B cell (primary cell): ENCODE measurements at regions not wholly inside any gene's neighbourhood (a gene's known extent, or its start where the extent isn't known, plus 50 kb on each side); places are given as distances from the start of the nearest gene placed in this dataset.

Source experiments
- ATAC-seq: fragments of 200-7000 bp; cut with Tn5 transposase; one replicate; pipeline ENCODE4 v1.10.0; 2021; ENCODE audit warnings: low read depth, mild to moderate bottlenecking, moderate number of reproducible peaks, moderate library complexity
- CTCF ChIA-PET: fragments of 350-600 bp; sonication (Branson Sonifier 250); formaldehyde crosslinking; loops from one replicate; lab custom pipeline; 2021; ENCODE audit warnings: antibody characterized with exemption, inconsistent platforms; lab: Charles Lee
- POLR2A ChIA-PET: fragments of 350-600 bp; sonication (Branson Sonifier 250); formaldehyde crosslinking; loops from one replicate; lab custom pipeline; 2021; ENCODE audit warnings: antibody characterized with exemption; lab: Charles Lee
- DNase-seq: peaks from one replicate; pipeline ENCODE4 v3.0.0; 2013
- H2AFZ ChIP-seq: 2 replicates; pipeline ENCODE4 v1.6.1; 2012; ENCODE audit warnings: mild to moderate bottlenecking, low read depth, low read length; ENCODE audit not compliant: insufficient read depth, poor library complexity, severe bottlenecking
- H3K27ac ChIP-seq, 2 donors: 1 replicate in 1 of 2; 2 replicates in 1 of 2; pipeline ENCODE4 v1.5.1; 2012 to 2013; ENCODE audit warnings: low read length in 2 of 2, mild to moderate bottlenecking in 2 of 2, moderate library complexity in 1 of 2
- H3K27me3 ChIP-seq, 4 experiments: fragments of 200-600 bp in 1 of 4; sonication (generic) in 1 of 4; replicated peaks in 1 of 4; 1 replicate in 2 of 4; 2 replicates in 2 of 4; pipeline versions ENCODE4 v1.6.1 to v1.7.0; 2013 to 2016; ENCODE audit warnings: low read length in 3 of 4, mild to moderate bottlenecking in 2 of 4, mixed read lengths in 1 of 4, moderate library complexity in 1 of 4; ENCODE audit not compliant: insufficient read depth in 4 of 4, control insufficient read depth in 3 of 4; ENCODE audit errors: control extremely low read depth in 1 of 4
- H3K36me3 ChIP-seq, 2 experiments: replicated peaks in 1 of 2; 1 replicate in 1 of 2; 2 replicates in 1 of 2; pipeline versions ENCODE4 v1.6.1 to v1.7.1; 2013; ENCODE audit warnings: low read length in 1 of 2; ENCODE audit not compliant: insufficient read depth in 2 of 2, control insufficient read depth in 1 of 2; ENCODE audit errors: control extremely low read depth in 1 of 2, extremely low read depth in 1 of 2
- H3K4me1 ChIP-seq, 2 donors: fragments of 200-600 bp in 1 of 2; sonication (generic) in 1 of 2; 1 replicate in 1 of 2; 2 replicates in 1 of 2; pipeline versions ENCODE4 v1.5.1 to v1.6.1; 2013 to 2017; ENCODE audit warnings: low read length in 2 of 2; ENCODE audit not compliant: control insufficient read depth in 2 of 2, insufficient read depth in 2 of 2
- H3K4me2 ChIP-seq: replicated peaks from 2 replicates; pipeline ENCODE3; 2012; ENCODE audit warnings: mild to moderate bottlenecking, low read depth, low read length; ENCODE audit not compliant: poor library complexity, severe bottlenecking
- H3K4me3 ChIP-seq, 5 experiments: fragments of 200-600 bp in 1 of 5; sonication (generic) in 1 of 5; 1 replicate in 3 of 5; 2 replicates in 2 of 5; pipeline versions ENCODE4 v1.5.1 to v1.7.0; 2011 to 2016; ENCODE audit warnings: low read length in 4 of 5, mild to moderate bottlenecking in 4 of 5, low read depth in 2 of 5, control low read depth in 1 of 5, moderate library complexity in 1 of 5; ENCODE audit not compliant: insufficient read depth in 1 of 5; ENCODE audit errors: control extremely low read depth in 1 of 5, extremely low read depth in 1 of 5
- H3K79me2 ChIP-seq: fragments of 200-600 bp; sonication (generic); one replicate; pipeline ENCODE4 v1.6.0; 2016; ENCODE audit warnings: low read length; ENCODE audit not compliant: control insufficient read depth, insufficient read depth
- H3K9ac ChIP-seq: fragments of 200-600 bp; sonication (generic); 2 replicates; pipeline ENCODE4 v1.6.1; 2017; ENCODE audit warnings: mild to moderate bottlenecking, low read length, moderate library complexity
- H3K9me3 ChIP-seq, 3 donors: one replicate each; pipeline versions ENCODE4 v1.6.1 to v1.7.1; 2013; ENCODE audit warnings: low read length in 2 of 3; ENCODE audit not compliant: control insufficient read depth in 2 of 3, insufficient read depth in 1 of 3; ENCODE audit errors: control extremely low read depth in 1 of 3
- H4K20me1 ChIP-seq: 2 replicates; pipeline ENCODE4 v1.6.0; 2012; ENCODE audit warnings: mild to moderate bottlenecking, low read length; ENCODE audit not compliant: insufficient read depth, control insufficient read depth, poor library complexity, severe bottlenecking
- H3K27ac Mint-ChIP-seq: one replicate; pipeline ENCODE4 v1.8.0; 2021; ENCODE audit warnings: mixed read lengths
- H3K27me3 Mint-ChIP-seq: one replicate; pipeline ENCODE4 v1.8.0; 2021; ENCODE audit warnings: mixed read lengths
- H3K4me1 Mint-ChIP-seq: one replicate; pipeline ENCODE4 v1.8.0; 2021; ENCODE audit warnings: mixed read lengths
- H3K4me3 Mint-ChIP-seq: one replicate; pipeline ENCODE4 v1.8.0; 2021; ENCODE audit warnings: mixed read lengths
- H3K9me3 Mint-ChIP-seq: one replicate; pipeline ENCODE4 v1.8.0; 2022; ENCODE audit warnings: mixed read lengths; ENCODE audit not compliant: insufficient read depth
- EZH2 ChIP-seq: IDR thresholded peaks from 2 replicates; pipeline ENCODE4 v1.6.1; 2012; ENCODE audit warnings: borderline replicate concordance, low read depth, mild to moderate bottlenecking, moderate library complexity, low read length; ENCODE audit not compliant: insufficient read depth, poor library complexity, severe bottlenecking
- WGBS: methylation state at CpG from one replicate; pipeline ENCODE4 v1.1.5; 2013; ENCODE audit warnings: missing lambda C conversion rate; ENCODE audit not compliant: insufficient coverage; 5-methylcytosine and 5-hydroxymethylcytosine counted together
- intact Hi-C: fragments of 100-400 bp; cut with micrococcal nuclease; formaldehyde crosslinking; loops from one replicate; pipeline ENCODE4 v1.10.0; 2022
- TF ChIP-seq, protein P1 (sequence below): fragments of 200-600 bp; IDR thresholded peaks from one replicate; pipeline ENCODE4 v1.8.0; 2022; ENCODE audit warnings: antibody characterized with exemption, mild to moderate bottlenecking

DNA sequence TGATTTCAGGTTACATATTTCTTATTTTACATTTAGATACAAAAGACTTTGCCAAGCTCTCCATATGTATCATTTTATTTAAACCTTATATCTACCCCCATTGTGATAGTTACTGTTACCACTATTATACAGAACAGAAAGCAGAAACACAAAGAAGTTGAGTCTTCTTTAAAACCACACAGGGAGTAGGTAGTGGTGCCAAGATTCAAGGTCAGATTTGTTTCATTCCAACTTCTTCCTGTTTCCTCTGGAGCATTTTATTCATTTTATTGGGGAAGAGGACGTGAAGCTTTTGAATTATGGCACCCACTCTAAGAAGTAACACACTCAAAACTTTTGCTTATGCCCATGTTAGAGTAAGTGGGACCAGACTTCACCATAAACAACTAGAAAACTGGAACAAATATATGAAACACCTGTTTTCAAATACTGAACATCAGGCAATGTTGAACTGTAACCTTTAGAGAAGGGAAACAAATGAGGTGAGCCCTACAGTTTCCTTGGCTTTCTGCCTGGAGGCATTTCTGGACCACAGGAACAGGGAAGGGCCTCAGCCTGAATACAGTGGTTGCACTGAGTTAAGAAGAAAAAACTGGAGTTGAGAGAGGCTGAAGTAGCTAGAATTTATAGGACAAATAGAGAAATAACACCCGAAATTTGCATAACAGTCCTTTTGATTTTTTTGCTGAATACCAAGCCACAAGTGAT is 160.4 kb upstream of the SSTR1 start:
- H3K9me3 ChIP-seq, result peaks cover 0 to 1% (median 0%) of the 10 kb centered on the region in 3 donors
- no peak overlapping the region for H3K4me2 ChIP-seq
- ATAC-seq (no peak), DNase-seq (no peak)
- no peaks in the 10 kb centered on the region for H3K27me3 Mint-ChIP-seq
- H3K27me3 ChIP-seq, result no peaks in the 10 kb centered on the region
- POLR2A ChIA-PET, result no interaction called here
- intact Hi-C loops, result no loop called here
- H3K9ac ChIP-seq, result no peak overlapping the region
- no peaks in the 10 kb centered on the region for H3K36me3 ChIP-seq
- H3K79me2 ChIP-seq, result no peaks in the 10 kb centered on the region
- H3K4me3 ChIP-seq, result no peak overlapping the region
- TF ChIP-seq EZH2, result no peak
- TF ChIP-seq, protein P1, sequence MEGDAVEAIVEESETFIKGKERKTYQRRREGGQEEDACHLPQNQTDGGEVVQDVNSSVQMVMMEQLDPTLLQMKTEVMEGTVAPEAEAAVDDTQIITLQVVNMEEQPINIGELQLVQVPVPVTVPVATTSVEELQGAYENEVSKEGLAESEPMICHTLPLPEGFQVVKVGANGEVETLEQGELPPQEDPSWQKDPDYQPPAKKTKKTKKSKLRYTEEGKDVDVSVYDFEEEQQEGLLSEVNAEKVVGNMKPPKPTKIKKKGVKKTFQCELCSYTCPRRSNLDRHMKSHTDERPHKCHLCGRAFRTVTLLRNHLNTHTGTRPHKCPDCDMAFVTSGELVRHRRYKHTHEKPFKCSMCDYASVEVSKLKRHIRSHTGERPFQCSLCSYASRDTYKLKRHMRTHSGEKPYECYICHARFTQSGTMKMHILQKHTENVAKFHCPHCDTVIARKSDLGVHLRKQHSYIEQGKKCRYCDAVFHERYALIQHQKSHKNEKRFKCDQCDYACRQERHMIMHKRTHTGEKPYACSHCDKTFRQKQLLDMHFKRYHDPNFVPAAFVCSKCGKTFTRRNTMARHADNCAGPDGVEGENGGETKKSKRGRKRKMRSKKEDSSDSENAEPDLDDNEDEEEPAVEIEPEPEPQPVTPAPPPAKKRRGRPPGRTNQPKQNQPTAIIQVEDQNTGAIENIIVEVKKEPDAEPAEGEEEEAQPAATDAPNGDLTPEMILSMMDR, result no peak
- H2AFZ ChIP-seq, result no peak overlapping the region
- H3K9me3 Mint-ChIP-seq, result peaks cover 4% of the 10 kb centered on the region
- 100% methylated on average over 1 of the region's 2 CpGs for WGBS
- CTCF ChIA-PET, result no interaction called here
- H3K4me1 Mint-ChIP-seq, result no peaks in the 10 kb centered on the region
- no peak overlapping the region for H3K4me3 Mint-ChIP-seq
- no peak overlapping the region for H3K27ac ChIP-seq
- no peaks in the 10 kb centered on the region for H3K4me1 ChIP-seq
- no peak overlapping the region for H3K27ac Mint-ChIP-seq
- no peaks in the 10 kb centered on the region for H4K20me1 ChIP-seq

DNA sequence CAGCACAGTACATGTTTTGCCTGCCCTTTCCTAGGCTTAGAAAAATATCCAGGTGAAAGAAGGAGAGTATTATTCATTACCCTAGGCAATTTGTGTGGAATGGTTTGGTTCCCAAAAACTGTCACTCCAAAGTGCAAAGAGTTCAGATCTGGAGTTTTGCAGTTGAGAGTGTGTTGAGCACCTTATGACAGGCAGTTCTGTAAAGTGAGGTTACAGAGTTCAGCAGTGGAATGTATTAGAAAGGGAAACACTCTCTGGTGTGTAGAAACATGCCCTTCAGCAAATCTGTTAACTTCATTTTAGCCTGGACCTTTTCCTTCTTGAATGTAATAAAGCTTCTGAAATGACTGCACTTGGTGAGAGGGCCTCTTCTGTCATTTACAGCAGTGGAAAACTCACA is 154.0 kb upstream of the SSTR1 start:
- H3K4me1 Mint-ChIP-seq, result no peaks in the 10 kb centered on the region
- CTCF ChIA-PET, result no interaction called here
- no peak overlapping the region for H3K27ac Mint-ChIP-seq
- no peak overlapping the region for H3K4me3 Mint-ChIP-seq
- no peak overlapping the region for H3K9ac ChIP-seq
- POLR2A ChIA-PET, result no interaction called here
- no peaks in the 10 kb centered on the region for H3K36me3 ChIP-seq
- H3K27ac ChIP-seq, result no peak overlapping the region
- no peak overlapping the region for H3K4me2 ChIP-seq
- H3K4me1 ChIP-seq, result no peaks in the 10 kb centered on the region
- intact Hi-C loops, result no loop called here
- no peak overlapping the region for H2AFZ ChIP-seq
- no peaks in the 10 kb centered on the region for H3K79me2 ChIP-seq
- H4K20me1 ChIP-seq, result no peaks in the 10 kb centered on the region
- DNase-seq, result no peak
- no peaks in the 10 kb centered on the region for H3K27me3 ChIP-seq
- H3K9me3 ChIP-seq, result no peaks in the 10 kb centered on the region
- peaks cover 4% of the 10 kb centered on the region for H3K9me3 Mint-ChIP-seq
- H3K27me3 Mint-ChIP-seq, result no peaks in the 10 kb centered on the region
- ATAC-seq, result no peak
- H3K4me3 ChIP-seq, result no peak overlapping the region
- TF ChIP-seq, protein P1, result no peak
- no peak for TF ChIP-seq EZH2
